Renal cortex interstitium (tissue), 11 donors: ENCODE measurements at regions not wholly inside any gene's neighbourhood (a gene's known extent, or its start where the extent isn't known, plus 50 kb on each side); places are given as distances from the start of the nearest gene placed in this dataset.
"Not testable (repeated sequence)": the region's sequence is repeated elsewhere in the genome, so short reads cannot be mapped to it uniquely, and the experiment has no call there.

Source experiments
- DNase-seq, 11 donors: peaks; one replicate each; pipeline ENCODE4 v3.0.0-alpha.2; 2013; ENCODE audit warnings: low read depth in 9 of 11, low spot score in 4 of 11; ENCODE audit errors: extremely low read depth in 1 of 11

DNA sequence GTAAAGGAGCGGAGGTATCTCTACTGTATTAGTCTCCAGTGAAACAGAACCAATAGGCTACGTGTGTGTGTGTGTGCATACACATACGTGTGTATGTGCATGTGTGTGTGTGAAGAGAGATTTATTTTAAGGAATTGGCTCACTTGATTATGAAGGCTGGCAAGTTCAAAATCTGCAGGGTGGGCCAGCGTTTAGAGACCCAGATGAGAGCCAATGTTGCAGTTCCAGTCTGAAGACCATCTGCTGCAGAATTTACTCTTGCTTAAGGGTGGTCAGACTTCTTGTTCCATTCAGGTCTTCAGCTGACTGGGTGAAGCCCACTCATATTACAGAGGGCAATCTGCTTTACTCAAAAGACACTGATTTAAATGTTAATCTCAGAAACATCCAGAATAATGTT, 119.2 kb downstream of the FGF18 start:
- DNase-seq = no peak

DNA sequence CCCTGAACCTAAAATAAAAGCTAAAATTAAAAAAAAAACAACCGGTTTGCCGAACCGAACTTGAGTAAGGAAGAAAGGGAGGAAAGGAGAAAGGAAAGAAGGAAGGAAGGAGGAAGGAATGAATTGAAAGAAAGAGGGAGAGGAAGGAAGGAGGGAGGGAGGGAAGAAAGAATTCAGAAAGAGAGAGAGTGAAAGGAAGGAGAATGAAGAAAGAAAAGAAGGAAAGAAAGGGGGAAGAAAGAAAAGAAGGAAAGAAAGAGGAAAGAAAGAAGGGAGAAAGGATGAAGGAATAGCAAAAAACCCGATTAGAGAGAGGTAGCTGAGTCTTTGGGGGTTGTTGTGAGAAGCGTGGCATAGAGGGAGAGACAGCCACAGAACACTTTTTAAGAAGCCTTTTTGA, 121.4 kb downstream of the FGF18 start:
- DNase-seq = no peak

DNA sequence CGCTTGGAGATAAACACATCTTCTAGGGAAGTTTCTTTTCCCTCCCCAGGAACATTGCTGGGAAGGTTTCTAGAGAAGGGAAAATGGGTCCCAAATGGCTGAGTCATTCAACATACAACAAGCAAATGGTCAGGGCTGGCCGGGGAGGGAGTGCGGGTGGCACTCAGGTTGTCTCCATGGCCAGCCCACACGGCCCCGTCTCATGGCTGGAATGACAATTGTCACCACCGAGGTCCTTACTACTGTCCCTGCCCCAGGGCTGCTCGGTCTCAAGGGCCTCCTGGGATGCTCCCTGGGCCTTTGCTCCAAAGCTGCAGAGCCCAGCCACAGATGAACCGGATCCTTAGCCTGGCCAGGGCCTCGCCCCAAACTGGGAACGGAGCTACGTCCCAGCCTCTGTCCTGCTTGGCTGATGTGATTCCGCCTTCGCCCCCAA, 121.9 kb downstream of the FGF18 start:
- no peak for DNase-seq

DNA sequence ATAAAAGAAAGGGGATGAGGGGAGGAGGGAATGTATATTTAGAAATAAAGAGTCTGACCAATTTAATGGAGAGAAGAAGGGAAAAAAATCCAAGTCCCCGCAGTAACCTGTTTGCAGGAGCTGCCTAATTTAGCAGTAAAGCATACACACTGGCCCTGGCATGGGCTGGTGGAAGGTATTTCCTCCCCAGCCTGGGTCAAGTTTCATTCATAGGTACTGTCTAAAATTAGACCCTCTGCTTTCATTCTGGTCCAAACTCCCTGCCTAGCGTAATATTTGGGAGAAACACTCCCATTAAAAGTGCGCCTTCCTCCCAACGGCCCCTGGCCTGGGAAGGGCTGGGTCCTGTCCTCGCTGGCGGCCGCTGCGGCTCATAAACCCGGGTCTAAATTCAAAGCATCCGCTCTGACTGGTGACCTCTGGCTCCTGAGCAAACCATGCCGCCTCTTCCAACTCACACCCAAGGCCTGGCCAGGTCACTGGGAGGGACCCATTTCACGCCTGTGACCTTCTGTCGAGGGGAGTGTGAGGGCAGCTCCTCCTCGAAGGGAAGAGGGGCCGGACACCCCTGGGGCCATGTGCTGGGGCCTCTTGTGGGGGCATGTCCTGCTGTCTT, 123.2 kb downstream of the FGF18 start:
- DNase-seq = peak in 3 of 11 donors; percentile 4 to 22 (median 18)

DNA sequence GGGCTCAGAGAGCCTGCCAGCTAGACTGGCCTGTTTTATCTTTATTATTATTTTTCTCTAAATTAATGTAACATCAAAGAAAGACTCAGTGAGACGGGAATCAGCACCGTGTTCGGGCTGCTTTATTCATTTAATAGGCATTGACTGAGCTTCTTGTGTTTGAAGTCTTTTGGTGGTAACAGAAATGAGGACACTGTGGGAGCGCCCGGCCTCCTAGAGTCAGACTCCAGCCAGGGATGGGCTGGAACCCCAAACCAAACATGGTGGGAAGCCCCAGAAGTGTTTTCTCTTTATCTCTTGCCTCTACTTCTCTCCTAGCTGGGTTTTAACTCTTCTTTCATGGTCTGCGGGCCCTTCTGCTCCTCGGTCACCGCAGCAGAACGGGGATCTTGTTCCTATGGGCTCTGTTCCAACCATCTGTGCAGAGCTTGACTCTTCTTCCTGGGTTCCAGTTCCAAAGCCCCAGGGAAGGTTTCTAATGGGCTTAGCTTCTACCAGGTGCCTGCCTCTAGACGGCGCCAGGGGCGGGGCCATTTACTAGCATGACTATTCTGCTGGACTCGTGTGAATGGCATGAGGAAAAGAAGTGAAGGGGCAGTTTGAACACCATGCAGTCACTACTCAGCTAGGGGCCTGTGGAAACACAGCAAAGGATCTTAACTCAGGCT, 123.8 kb downstream of the FGF18 start:
- no peak for DNase-seq

DNA sequence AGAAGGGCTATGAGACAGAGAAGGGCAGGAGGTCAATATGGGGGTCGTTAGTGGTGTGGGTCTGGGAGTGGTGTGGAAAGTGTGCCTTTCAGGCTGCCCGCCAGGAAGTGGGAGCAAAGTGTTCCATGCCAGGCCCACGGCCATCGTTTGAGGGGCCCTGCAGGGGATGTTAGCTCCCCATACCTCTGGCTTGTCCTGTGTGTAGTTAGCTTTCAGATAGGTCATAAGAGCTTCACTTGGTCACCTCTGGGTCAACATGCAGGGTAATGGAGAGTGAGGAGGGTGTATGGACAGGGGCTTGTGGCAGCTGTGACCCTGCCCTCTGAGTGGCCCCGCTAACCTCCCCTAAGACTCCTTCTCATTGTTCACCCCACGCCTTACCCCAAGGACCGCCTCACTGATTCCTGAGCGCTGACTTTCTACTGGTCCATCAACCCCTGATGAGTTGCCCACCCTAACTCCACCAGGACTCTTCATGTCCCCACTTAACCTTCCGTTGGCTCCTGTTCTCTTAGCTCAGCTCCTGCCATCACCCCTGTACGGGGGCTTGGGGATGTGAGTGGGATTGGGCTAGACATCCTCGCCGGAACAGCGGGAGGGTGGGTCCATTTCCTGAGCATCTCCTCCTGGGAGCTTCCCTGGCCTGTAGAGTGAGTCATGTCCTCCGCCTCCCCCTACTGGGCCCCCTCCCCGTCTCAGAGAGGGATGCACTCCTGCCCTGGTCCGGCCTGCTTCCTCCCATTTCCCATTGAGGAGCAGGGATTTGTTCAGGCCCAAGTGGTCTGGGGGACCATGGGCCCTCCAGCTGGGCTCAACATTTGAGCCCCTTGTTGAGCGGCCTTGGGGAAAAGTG, 125.7 kb downstream of the FGF18 start:
- no peak for DNase-seq

DNA sequence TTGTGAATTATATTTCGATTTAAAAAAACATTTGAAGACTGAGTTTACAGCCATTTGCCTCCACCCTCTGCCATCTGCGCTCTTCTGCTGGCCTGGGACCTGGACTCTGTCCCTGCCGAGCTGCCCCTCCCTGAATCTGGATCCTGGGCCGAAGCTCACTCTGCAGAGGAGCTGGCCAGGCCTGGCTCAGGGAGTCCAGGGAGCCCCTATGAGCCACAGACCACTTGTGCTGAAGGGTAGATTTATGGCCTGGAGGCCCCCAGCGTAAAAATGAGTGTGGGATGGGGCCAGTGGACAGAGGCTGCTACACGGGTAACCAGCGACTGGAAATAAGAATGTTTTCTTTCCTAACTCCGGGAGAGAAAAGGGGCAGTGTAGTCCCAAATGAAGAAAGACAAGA, 129.8 kb downstream of the FGF18 start:
- DNase-seq = no peak

DNA sequence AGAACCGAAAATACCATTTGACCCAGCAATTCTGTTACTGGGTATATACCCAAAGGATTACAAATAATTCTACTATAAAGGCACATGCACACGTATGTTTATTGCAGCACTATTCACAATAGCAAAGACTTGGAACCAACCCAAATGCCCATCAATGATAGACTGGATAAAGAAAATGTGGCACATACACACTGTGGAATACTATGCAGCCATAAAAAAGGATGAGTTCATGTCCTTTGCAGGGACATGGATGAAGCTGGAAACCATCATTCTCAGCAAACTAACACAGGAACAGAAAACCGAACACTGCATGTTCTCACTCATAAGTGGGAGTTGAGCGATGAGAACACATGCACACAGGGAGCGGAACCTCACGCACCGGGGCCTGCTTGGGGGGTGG, 134.4 kb downstream of the FGF18 start:
- DNase-seq = not testable (repeated sequence)

DNA sequence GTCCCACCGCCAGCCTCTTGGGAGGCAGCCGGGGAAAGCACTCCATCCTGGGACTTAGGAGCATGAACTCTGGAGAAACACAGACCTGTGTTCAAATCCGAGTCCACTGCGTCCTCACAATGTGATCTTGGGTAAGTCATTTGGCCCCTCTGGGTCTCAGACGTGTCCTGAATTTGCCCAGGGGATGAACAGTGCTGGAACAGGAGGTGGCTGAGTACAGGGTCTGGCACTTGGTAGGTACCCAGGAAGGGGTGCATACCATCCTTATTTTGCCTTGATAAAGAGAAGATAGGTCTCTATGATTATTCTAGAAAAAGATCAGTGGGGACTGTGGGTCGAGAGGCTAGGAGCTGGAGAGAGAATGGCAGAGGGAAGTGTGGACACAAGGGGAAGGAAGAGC, 135.7 kb downstream of the FGF18 start:
- no peak for DNase-seq

DNA sequence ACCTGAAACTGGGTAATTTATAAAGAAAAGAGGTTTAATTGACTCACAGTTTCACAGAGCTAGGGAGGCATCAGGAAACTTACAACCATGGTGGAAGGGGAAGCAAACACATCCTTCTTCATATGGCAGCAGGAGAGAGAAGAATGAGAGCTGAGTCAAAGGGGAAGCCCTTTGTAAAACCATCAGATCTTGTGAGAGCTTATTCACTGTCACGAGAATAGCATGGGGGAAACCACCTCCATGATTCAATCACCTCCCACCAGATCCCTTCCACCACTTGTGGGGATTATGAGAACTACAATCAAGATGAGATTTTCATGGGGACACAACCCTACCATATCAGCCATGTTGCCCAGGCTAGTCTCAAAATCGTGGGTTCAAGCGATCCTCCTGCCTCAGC, 143.4 kb downstream of the FGF18 start:
- DNase-seq = no peak

DNA sequence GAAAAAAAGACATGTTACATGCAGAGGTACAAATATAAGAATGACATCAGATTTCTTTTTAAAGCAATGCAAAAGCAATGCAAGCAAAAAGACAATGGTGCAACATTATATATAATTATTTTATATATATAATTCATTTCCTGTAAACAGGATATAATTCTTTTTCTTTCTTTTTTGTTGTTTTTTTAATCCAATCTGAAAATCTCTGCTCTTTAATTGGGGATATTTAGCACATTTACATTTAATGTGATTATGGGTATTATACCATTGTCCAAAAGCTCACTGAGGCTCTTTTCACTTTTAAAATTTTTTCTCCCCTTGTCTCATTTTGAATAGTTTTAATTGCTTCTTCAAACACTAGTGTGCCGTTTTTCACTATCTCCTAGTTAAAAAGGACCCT, 148.9 kb downstream of the FGF18 start:
- DNase-seq = no peak

DNA sequence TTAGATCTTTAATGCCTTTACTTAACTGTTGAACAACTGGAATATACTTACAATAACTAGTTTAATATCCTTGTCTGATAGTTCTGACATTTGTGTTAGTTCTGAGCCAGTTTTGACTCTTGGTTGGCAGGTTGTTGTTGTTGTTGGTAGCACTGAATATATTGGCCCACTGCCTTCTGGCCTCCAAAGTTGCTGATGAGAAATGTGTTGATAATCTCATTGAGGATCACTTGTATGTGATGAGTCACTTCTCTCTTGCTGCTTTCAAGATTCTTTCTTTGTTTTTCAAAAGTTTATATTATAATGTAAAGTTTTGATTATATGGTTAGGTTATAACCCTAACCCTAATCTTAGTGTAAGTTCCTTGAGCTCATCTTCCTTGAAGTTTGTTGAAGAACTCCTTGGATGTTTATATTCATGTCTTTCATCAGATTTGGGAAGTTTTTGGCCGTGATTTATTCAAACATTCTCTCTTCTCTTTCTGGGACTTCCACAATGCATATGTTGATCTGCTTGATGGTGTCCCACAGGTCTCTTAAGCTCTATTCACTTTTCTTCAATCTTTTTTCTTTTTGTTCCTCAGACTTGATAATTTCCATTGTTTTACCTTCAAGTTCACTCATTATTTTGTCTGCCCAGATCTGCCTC, 149.7 kb downstream of the FGF18 start:
- no peak for DNase-seq

DNA sequence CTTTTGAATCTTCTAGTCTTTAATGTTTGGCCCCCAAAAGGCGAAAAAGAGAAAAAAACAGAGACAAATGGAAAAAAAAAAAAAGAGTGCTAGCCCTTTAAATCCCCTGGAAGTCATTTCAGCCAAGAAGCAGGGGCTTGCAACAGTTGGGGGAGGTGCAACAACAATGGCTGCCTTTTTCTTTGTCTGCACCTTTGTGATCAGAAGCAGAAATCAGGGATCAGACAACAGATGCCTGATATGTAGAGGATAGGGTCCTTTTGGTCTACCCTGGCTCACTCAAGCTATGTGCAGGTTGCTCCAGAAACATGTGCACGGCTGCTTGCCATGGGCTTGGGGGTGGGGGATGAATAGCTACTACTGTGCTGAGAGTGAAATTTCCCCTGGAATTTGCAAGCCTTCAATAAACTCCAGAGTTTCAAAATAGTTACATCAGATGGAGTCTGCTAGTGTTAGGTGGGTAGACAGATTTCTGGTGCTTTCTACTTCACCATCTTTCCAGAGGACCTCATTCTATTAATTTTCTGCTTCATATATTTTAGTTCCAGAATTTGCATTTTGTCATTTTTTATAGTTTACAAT, 150.9 kb downstream of the FGF18 start:
- DNase-seq = no peak

DNA sequence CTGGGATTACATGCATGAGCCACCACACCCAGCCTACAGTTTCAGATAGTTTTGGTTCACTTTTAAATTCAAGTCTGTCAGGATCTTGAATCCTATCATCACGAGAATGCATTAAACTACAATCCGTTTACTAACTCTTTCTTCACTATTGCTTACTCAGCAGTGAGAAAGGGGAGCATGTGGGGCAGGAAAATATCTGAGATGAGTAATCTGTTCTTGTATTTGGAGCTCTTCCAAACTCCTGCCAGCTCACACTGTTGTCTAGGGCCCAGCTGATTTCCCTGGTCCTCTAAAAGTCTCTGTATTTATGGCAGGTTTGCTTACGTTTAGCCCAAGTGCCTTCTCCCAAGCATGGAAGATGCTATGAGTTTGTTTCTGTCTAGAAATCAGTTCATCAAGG, 152.2 kb downstream of the FGF18 start:
- no peak for DNase-seq

DNA sequence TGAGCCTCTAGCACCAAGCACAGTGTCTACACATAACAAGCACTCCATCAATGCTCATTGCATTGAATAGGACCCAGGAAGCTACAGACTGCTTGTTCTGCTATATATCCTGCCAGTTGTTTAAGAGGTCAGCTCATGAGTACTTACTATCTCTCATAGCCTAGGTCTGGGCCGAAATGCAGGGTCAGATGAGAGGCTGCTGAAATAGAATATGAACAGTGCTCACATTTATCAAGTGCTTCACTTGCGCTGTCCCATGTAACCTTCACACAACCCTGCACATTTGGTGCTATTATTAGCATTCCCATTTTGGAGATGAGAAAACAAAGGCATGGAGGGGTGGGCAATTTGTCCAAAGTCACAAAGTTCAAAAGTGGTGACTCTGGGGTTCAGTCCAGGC, 153.6 kb downstream of the FGF18 start:
- DNase-seq = no peak

DNA sequence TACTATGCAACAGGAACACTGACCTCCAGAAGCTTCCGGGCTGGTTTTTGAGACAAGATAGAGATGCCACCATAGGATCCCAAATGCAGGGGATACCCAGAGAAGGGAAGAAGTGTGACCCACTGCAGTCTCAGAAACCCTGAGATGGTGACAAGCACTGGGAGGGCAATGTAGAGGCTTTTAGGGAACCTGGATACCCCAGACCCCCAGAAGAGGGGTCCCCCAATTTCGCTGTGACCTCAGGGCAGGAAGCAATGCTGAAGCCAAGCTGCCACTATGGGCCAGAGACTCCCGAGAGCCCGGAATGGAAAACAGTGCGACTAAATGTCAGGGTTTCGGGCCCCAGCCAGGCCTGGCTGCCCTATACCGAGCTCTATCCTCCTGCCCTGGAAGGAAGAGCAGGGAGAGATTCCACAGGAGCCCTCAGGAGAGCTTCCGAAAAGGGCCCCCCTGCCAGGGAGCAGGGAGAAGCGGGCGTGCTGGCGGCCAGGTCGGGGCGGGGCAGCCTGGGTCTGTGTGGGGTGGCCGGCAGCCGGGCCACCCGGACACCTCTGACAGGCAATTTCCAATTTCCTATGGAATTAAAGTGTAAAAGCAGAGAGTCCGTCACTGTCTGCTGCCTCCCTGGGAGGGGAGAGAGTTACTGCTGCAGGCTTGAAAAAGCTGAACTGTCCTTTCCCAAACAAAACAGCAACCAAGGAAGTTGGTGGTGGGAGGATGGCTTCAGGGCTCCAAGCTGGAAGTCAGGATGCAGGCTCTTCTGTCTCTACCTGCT, 154.2 kb downstream of the FGF18 start:
- DNase-seq = no peak

DNA sequence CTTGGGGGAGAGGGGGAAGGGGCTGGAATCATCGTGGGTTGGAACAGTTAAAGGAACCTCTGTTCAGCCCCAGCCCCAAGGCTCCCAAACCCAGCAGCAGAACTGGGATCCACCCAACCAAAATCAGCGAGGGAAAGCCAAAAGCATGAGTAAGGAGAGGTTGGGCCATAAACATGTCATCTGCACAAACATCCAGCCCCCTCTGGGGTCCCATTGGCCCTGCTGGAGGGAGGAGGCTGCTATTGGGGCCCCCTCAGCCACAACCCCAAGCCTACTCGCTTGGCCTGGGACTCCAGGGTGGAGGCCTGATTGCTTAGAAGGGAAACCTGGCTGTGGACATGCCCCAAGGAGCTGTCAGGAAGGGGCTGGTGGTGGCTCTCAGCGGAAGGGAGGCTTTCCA, 154.9 kb downstream of the FGF18 start:
- no peak for DNase-seq

DNA sequence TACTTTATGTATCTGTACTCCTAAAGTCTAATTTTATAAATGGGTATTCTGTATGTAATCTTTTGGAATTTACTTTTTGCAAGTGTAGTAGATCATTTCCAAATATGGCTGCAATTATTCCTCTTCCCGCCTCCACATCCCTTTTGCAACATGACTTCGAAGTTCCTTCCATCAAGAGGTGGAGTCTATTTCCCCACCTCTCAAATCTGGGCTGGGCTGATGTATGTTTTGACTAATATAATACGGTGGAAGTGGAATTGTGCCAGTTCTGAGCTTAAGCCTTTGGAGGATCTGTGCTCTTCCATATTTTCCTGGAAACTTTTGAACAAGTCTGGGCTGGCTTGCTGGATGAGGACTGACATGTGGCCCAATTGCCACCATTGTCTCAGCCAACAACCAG, 155.9 kb downstream of the FGF18 start:
- no peak for DNase-seq

DNA sequence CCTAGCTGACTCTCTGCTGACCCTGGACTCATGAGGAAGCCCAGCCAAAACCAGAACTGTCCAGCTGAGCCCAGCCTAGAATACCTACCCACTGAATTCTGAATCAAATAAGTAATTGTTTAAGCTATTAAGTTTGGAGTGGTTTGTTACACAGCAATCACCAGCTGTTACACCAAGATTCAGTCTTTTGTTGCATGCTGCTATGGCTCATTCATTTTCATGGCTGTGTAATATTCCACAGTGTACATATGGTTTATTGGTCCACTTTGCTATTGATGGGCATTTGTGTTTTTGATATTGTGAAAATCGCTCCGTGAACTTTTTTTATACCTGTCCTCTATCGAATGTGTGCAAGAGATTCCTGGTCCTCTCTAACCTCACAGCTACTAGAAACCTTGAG, 156.4 kb downstream of the FGF18 start:
- no peak for DNase-seq
